C4-2B (cell line): ENCODE measurements at regions not wholly inside any gene's neighbourhood (a gene's known extent, or its start where the extent isn't known, plus 50 kb on each side); places are given as distances from the start of the nearest gene placed in this dataset.

Source experiments
- ZFX ChIP-seq: fragments of 450-650 bp; IDR thresholded peaks from 2 replicates; pipeline ENCODE4 v1.6.1; 2017
- TF ChIP-seq, protein P1 (sequence below): fragments of 450-650 bp; conservative IDR thresholded peaks from 2 replicates; pipeline ENCODE4 v1.5.1; 2017; ENCODE audit warnings: mild to moderate bottlenecking

- TF ChIP-seq, protein P1, sequence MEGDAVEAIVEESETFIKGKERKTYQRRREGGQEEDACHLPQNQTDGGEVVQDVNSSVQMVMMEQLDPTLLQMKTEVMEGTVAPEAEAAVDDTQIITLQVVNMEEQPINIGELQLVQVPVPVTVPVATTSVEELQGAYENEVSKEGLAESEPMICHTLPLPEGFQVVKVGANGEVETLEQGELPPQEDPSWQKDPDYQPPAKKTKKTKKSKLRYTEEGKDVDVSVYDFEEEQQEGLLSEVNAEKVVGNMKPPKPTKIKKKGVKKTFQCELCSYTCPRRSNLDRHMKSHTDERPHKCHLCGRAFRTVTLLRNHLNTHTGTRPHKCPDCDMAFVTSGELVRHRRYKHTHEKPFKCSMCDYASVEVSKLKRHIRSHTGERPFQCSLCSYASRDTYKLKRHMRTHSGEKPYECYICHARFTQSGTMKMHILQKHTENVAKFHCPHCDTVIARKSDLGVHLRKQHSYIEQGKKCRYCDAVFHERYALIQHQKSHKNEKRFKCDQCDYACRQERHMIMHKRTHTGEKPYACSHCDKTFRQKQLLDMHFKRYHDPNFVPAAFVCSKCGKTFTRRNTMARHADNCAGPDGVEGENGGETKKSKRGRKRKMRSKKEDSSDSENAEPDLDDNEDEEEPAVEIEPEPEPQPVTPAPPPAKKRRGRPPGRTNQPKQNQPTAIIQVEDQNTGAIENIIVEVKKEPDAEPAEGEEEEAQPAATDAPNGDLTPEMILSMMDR = no peak
- TF ChIP-seq ZFX = no peak
Observed at GRCh38 chr9:88810826-88811225, 180.4 kb upstream of the S1PR3 start.
